ENCODE measurements at regions not wholly inside any gene's neighbourhood (a gene's known extent, or its start where the extent isn't known, plus 50 kb on each side); places are given as distances from the start of the nearest gene placed in this dataset.
"Not testable (repeated sequence)": the region's sequence is repeated elsewhere in the genome, so short reads cannot be mapped to it uniquely, and the experiment has no call there.

DNA sequence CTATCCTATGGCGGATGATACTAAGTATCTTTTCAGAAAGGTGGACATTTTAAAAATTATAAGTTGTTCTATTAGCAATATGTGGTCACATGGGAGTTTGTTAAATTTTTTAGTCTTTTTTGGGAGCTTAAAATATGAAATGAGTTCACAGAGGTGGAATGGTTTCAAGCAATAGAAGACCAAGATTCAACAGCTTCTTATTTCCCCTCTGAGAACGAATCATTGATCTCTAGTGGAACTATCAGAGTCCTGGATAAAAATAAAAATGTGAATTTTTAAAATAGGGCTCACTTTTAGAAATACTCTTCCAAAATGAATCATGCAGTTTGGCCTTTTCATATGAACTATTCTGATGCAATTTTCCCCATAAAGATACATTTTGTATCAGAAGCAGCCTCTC is 467.7 kb upstream of the KLF6 start:
- no peak for DNase-seq

GRCh38 chr10:4250587-4250887 is 465.5 kb upstream of the KLF6 start:
- no peak for DNase-seq

DNA sequence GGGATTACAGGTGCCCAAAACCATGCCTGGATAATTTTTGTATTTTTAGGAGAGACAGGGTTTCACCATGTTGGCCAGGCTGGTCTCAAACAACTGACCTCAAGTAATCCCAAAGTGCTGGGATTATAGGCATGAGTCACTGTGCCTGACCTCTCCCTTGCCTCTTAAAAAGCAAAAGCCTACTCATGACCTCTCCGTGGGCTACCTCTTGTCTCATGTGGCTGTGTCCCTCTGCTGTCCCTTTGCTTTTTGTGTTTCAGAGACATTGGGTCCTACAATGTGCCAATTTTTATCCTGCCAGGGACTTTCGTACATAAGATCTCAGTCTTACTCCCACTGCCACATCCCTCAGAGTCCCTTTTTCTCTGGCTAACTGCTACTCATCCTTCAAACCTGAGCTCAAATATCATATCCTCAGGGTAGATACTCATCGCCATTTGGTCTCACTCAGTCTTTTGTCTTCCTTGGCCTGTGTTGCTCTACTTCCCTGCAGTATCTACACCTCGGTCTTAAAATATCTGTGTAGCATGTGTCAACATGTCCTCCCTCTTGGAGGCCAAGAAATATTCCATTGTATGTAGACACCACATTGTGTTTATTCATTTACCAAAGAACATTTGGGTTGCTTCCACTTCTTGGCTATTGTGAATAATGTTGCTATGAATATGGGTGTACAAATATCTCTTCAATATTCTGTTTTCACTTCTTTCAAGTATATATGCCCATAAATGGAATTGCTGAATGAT is 465.0 kb upstream of the KLF6 start:
- no peak for DNase-seq

- DNase-seq = no peak
Measured at GRCh38 chr10:4247379-4247778, 462.4 kb upstream of the KLF6 start.

- no peak for DNase-seq
Measured at GRCh38 chr10:4246881-4247358, 461.9 kb upstream of the KLF6 start.

- no peak for DNase-seq
Measured at GRCh38 chr10:4243651-4244050, 458.6 kb upstream of the KLF6 start.

DNA sequence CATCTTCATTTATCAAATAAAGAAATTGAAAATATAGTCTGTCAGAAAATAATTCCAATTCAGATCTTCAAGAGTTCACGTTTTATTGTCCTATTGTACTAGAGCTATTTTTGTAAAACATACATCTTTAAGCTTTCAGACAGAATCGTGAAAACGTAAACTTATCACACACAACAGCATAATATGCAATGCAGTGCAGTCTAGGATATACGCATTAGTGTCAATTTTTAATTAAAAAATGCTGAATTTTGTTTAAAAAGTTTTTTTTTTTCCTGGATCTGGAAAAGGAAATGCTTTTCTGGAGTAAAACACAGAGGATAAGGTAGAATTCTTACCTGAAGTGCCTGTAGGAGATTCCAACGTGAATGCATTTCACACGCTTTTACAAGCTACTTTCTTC is 458.2 kb upstream of the KLF6 start:
- DNase-seq = no peak

DNA sequence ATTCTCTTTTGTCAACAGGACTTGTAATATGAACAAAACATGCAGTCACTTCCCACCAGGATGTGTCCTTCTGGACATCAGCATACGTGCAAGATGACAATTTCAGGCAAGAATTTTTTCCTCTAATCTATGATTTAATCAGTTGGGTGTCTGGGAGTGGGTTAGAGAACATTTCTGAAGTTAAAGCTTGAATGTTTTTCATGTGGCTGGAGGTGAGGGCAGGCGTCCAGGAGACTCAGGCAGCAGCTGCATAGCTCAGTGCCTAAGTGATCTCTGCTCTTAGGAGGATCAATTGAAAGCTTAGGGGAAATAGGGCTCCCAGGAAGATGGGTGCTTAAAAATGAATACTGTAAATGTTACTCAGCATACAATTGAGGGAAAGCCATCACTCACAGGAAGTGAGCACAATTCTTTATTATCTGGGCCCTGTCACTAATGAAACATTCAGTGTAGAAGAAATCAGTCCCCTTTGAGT is 457.6 kb upstream of the KLF6 start:
- DNase-seq = no peak

DNA sequence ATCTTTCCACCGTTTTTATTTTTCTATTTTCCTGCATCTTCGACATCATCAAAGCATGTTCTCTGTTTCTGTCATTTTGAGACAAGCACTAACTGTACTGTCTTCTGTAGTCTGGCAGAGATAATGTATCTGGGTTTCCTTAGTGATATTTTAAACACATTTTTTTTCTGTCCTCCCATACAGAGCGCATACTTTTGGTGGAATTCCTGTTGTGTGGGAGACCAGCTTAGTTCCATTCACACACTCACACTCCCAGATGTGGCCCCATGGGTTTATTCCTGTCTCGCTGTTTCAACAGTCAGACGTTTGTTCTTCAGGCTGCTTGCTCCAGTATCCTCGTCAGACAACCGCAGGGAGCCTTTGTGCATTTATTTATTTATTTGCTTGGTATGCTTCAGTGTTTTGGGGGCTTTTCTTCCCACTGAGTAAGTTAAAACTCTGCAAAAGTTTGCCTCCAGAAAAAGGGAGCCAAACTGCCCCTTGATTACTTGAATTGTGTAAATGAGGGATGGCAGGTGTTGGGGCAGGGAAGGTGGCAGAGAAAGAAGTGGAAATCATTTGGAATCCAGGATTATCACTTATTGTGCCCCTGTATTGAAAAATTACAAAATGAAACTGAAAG is 456.8 kb upstream of the KLF6 start:
- DNase-seq = no peak

- no peak for DNase-seq
Measured at GRCh38 chr10:4240608-4241197, 455.7 kb upstream of the KLF6 start.

GRCh38 chr10:4239186-4239585 is 454.2 kb upstream of the KLF6 start:
- no peak for DNase-seq

DNA sequence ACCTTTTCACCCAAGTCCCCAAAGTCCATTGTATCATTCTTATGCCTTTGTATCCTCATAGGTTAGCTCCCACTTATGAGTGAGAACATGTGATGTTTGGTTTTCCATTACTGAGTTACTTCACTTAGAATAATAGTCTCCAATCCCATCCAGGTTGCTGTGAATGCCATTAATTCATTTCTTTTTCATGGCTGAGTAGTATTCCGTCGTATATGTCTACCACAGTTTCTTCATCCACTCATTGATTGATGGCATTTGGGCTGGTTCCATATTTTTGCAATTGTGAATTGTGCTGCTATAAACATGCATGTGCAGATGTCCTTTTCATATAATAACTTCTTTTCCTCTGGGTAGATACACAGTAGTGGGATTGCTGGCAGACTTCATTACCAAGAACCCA is 451.9 kb upstream of the KLF6 start:
- DNase-seq = not testable (repeated sequence)

GRCh38 chr10:4234661-4235060 is 449.7 kb upstream of the KLF6 start:
- no peak for DNase-seq

DNA sequence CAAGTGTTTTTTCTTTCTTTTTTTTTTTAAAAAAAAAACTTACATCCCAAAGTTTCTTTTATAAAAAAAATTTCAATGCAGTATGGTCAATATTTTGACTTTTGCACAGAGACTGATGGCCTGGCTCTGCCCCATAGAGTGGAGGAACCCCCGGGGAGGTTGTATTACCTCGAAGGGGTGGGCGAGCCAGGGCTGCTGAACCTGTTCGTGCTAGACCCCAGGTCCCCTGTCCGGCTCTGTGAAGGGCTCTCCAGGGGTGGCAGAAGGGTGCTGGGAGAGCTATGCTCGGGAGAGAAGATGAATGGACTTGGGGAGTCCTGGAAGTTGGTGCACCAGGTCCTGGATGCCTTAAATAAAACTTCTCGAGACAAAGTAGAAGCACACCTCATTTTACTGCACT is 446.4 kb upstream of the KLF6 start:
- DNase-seq = no peak

DNA sequence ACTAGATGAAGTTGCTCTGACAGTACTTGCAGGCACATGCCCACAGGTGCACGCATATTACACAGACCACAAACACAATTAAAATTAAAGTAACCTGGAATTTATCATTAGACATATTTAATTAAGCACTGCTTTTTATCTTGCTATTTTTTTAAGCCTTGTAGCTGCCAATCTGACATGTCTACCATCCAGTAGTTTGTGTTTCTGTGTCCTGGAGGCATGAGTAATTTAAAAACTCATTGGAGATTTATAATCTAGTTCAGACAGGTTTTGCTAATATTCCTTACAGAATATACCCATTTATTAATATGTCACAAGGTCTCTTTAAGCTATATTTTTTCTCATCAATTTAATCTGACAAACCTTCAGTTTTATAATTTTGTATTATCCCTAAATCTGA is 445.0 kb upstream of the KLF6 start:
- DNase-seq = no peak

- no peak for DNase-seq
Measured at GRCh38 chr10:4229106-4229505, 444.1 kb upstream of the KLF6 start.

GRCh38 chr10:4227586-4227985 is 442.6 kb upstream of the KLF6 start:
- no peak for DNase-seq

DNA sequence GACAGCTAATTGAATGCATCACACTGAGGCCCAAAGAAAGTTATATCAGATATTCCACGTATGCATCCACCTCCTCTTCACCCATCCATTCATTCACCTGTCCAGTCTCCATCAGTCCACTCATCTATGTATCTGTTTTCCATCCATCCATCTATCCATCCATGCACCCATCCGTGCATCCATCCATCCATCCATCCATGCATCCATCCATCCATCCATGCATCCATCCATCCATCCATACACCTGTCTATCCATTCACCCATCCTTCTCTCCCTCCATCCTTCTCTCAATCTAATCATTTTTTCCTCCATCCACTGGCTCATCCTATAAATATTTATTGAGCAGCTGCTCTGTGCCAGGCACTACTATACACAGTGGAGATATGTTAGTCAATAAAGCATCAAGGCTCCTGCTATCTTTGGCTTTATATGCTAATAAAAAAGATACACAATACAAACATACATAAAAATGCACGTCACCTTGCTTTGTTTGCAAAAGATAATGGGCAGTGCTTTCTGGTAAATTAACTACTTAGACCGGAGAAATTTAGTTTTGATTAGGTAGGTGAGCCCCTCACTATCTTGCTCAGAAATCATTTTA is 442.0 kb upstream of the KLF6 start:
- no peak for DNase-seq

GRCh38 chr10:4224178-4224577 is 439.2 kb upstream of the KLF6 start:
- DNase-seq = no peak

DNA sequence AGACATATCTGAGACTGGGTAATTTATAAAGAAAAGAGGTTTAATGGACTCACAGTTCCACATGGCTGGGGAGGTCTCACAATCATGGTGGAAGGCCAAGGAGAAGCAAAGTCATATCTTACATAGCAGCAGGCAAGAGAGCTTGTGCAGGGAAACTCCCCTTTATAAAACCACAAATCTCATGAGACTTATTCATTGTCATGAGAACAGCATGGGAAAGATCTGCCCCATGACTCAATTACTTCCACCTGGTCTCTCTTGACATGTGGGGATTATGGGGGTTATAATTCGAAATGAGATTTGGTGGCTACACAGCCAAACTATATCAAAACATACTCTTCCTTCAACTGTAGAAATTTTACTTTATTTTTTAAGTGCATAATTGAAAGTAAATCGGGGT is 436.3 kb upstream of the KLF6 start:
- not testable (repeated sequence) for DNase-seq

- no peak for DNase-seq
Measured at GRCh38 chr10:4219901-4220300, 434.9 kb upstream of the KLF6 start.

- no peak for DNase-seq
Measured at GRCh38 chr10:4217653-4218052, 432.6 kb upstream of the KLF6 start.

- DNase-seq = no peak
Measured at GRCh38 chr10:4217187-4217586, 432.2 kb upstream of the KLF6 start.

DNA sequence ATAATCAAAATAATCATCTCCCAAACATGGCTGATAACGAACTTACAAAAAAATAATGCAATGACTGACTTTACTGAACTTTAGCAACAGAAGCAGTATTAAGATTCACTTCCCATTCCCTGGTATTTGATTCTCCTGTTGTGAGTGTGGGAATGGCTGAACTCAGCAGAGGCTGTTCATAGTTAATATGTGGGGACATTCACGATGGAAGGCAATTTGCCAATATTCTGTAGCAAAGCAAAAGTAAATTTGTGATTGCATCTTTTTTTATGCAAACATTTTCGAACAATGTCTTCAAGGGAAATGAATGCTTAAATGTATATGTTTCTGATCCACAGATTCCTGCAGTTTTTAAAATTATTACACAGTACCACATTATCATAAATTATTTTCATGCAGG is 431.7 kb upstream of the KLF6 start:
- no peak for DNase-seq

Data from cerebellar nuclear complex (tissue), 1 donor.